Neural progenitor cell (in vitro differentiated cells): ENCODE measurements at regions not wholly inside any gene's neighbourhood (a gene's known extent, or its start where the extent isn't known, plus 50 kb on each side); places are given as distances from the start of the nearest gene placed in this dataset.

Experiments
- DNase-seq: peaks from one replicate; pipeline ENCODE4 v3.0.0-alpha.2; 2016; ENCODE audit warnings: low spot score
- H2AFZ ChIP-seq: fragments of 200-600 bp; sonication (generic); replicated peaks from 2 replicates; pipeline ENCODE4 v1.6.1; 2016; ENCODE audit warnings: antibody characterized with exemption
- H3F3A ChIP-seq: fragments of 200-600 bp; sonication (generic); 2 replicates; pipeline ENCODE4 v1.6.1; 2016; ENCODE audit warnings: antibody characterized with exemption, low read depth
- H3K27ac ChIP-seq: fragments of 200-600 bp; sonication (generic); 2 replicates; pipeline ENCODE4 v1.5.1; 2016; ENCODE audit warnings: mild to moderate bottlenecking
- H3K27me3 ChIP-seq: fragments of 200-600 bp; sonication (generic); 2 replicates; pipeline ENCODE4 v1.6.1; 2016; ENCODE audit warnings: mild to moderate bottlenecking, moderate library complexity
- H3K36me3 ChIP-seq: fragments of 200-600 bp; sonication (generic); 2 replicates; pipeline ENCODE4 v1.5.1; 2016
- H3K4me1 ChIP-seq: fragments of 200-600 bp; sonication (generic); 2 replicates; pipeline ENCODE4 v1.6.1; 2016; ENCODE audit warnings: mixed run types
- H3K4me2 ChIP-seq: fragments of 200-600 bp; sonication (generic); 2 replicates; pipeline ENCODE4 v1.6.1; 2016
- H3K4me3 ChIP-seq: fragments of 200-600 bp; sonication (generic); 2 replicates; pipeline ENCODE4 v1.5.1; 2016
- H3K79me2 ChIP-seq: fragments of 200-600 bp; sonication (generic); 2 replicates; pipeline ENCODE4 v1.6.1; 2016; ENCODE audit warnings: low read depth
- H3K9ac ChIP-seq: fragments of 200-600 bp; sonication (generic); 2 replicates; pipeline ENCODE4 v1.6.1; 2016
- H3K9me3 ChIP-seq: fragments of 200-600 bp; sonication (generic); 2 replicates; pipeline ENCODE4 v1.5.1; 2016; ENCODE audit warnings: low read depth
- H4K20me1 ChIP-seq: fragments of 200-600 bp; sonication (generic); 2 replicates; pipeline ENCODE4 v1.6.1; 2016; ENCODE audit warnings: low read depth
- H3K27ac Mint-ChIP-seq: 3 replicates; pipeline ENCODE4 v1.8.0; 2021; ENCODE audit warnings: mixed read lengths
- H3K27me3 Mint-ChIP-seq: 2 replicates; pipeline ENCODE4 v1.8.0; 2022; ENCODE audit warnings: low read depth, mild to moderate bottlenecking, inconsistent platforms, moderate library complexity, mixed read lengths; ENCODE audit not compliant: insufficient read depth
- H3K36me3 Mint-ChIP-seq: 3 replicates; pipeline ENCODE4 v1.8.0; 2021; ENCODE audit warnings: mixed read lengths
- H3K4me1 Mint-ChIP-seq: 3 replicates; pipeline ENCODE4 v1.8.0; 2021; ENCODE audit warnings: mixed read lengths
- H3K4me3 Mint-ChIP-seq: 3 replicates; pipeline ENCODE4 v1.8.0; 2021; ENCODE audit warnings: mild to moderate bottlenecking, moderate library complexity, mixed read lengths
- H3K9me3 Mint-ChIP-seq: 3 replicates; pipeline ENCODE4 v1.8.0; 2020; ENCODE audit warnings: mixed read lengths
- EZH2 ChIP-seq: fragments of 200-600 bp; sonication (generic); IDR thresholded peaks from 2 replicates; pipeline ENCODE4 v1.6.1; 2017; ENCODE audit warnings: antibody characterized with exemption, mild to moderate bottlenecking, moderate library complexity
- EZH2phosphoT487 ChIP-seq: fragments of 200-600 bp; sonication (generic); IDR thresholded peaks from 2 replicates; pipeline ENCODE4 v1.6.1; 2017; ENCODE audit warnings: antibody characterized with exemption
- TF ChIP-seq, protein P1 (sequence below): fragments of 200-600 bp; sonication (generic); IDR thresholded peaks from 2 replicates; pipeline ENCODE4 v1.5.1; 2017; ENCODE audit warnings: antibody characterized with exemption, mild to moderate bottlenecking

DNA sequence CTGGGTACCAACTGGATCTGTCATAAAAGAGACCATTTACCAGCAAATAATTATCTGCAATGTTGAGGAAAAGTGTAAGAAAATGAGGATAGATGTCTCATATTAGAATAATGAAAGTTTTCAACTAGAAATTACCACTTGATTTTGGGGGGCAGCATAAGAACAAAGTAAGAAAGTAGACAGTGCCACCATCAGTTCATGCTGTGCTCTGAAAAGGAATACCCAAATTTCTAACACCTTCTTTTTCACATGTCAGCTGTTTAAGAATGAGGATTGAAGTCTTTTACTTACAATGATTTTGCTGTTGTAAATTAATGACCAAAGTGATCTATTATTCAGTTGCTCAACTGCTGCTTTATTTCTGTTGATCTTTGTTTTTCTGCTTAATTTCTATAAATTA, 578.3 kb downstream of the ETV1 start:
- H3K27ac Mint-ChIP-seq: no peak overlapping the region
- no peaks in the 10 kb centered on the region for H3K27me3 Mint-ChIP-seq
- TF ChIP-seq, protein P1, sequence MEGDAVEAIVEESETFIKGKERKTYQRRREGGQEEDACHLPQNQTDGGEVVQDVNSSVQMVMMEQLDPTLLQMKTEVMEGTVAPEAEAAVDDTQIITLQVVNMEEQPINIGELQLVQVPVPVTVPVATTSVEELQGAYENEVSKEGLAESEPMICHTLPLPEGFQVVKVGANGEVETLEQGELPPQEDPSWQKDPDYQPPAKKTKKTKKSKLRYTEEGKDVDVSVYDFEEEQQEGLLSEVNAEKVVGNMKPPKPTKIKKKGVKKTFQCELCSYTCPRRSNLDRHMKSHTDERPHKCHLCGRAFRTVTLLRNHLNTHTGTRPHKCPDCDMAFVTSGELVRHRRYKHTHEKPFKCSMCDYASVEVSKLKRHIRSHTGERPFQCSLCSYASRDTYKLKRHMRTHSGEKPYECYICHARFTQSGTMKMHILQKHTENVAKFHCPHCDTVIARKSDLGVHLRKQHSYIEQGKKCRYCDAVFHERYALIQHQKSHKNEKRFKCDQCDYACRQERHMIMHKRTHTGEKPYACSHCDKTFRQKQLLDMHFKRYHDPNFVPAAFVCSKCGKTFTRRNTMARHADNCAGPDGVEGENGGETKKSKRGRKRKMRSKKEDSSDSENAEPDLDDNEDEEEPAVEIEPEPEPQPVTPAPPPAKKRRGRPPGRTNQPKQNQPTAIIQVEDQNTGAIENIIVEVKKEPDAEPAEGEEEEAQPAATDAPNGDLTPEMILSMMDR: peak; percentile 13
- TF ChIP-seq EZH2phosphoT487: no peak
- TF ChIP-seq EZH2: no peak
- Histone ChIP-seq H3K79me2 (no peaks in the 10 kb centered on the region), H3K9me3 (no peaks in the 10 kb centered on the region), H3F3A (no peaks in the 10 kb centered on the region), H3K4me3 (no peak overlapping the region), H3K27ac (no peak overlapping the region), H3K36me3 (no peaks in the 10 kb centered on the region), H2AFZ (no peak overlapping the region), H3K9ac (no peak overlapping the region), H4K20me1 (no peaks in the 10 kb centered on the region), H3K4me2 (no peak overlapping the region), H3K4me1 (peaks cover 21% of the 10 kb centered on the region), H3K27me3 (no peaks in the 10 kb centered on the region)
- no peak overlapping the region for H3K4me3 Mint-ChIP-seq
- H3K36me3 Mint-ChIP-seq: no peaks in the 10 kb centered on the region
- DNase-seq: no peak
- H3K4me1 Mint-ChIP-seq: peaks cover 16% of the 10 kb centered on the region
- H3K9me3 Mint-ChIP-seq: peaks cover 2% of the 10 kb centered on the region

DNA sequence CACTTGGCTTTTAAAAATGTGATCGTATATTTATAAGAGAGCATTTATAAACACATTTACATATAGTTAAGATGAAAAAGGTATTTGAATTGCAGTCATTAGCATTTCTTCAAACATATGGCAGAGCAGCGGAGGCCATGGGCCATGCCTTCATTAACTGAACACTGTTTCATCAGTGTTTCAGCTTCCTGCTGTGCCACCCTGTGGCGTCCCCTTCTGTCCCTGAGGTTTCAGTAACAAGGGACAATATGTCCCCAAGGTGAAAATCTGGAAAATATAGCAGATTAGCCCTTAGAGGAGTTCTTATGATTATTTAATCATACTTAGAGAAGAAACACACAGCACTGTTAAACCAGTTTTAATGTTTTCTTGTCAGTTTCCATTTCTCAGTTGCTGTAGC, 577.8 kb downstream of the ETV1 start:
- Mint-ChIP-seq H3K27me3 (no peaks in the 10 kb centered on the region), H3K36me3 (no peaks in the 10 kb centered on the region), H3K9me3 (peaks cover 2% of the 10 kb centered on the region), H3K4me3 (no peak overlapping the region), H3K4me1 (peaks cover 13% of the 10 kb centered on the region), H3K27ac (no peak overlapping the region)
- H3K4me3 ChIP-seq: no peak overlapping the region
- no peaks in the 10 kb centered on the region for H3K9me3 ChIP-seq
- no peaks in the 10 kb centered on the region for H3K27me3 ChIP-seq
- peaks cover 21% of the 10 kb centered on the region for H3K4me1 ChIP-seq
- H3K4me2 ChIP-seq: no peak overlapping the region
- H3K27ac ChIP-seq: no peak overlapping the region
- H4K20me1 ChIP-seq: no peaks in the 10 kb centered on the region
- H3K9ac ChIP-seq: no peak overlapping the region
- H3K36me3 ChIP-seq: no peaks in the 10 kb centered on the region
- DNase-seq: peak; percentile 18
- no peaks in the 10 kb centered on the region for H3F3A ChIP-seq
- no peak overlapping the region for H2AFZ ChIP-seq
- no peak for TF ChIP-seq EZH2phosphoT487
- TF ChIP-seq EZH2: no peak
- TF ChIP-seq, protein P1: no peak
- H3K79me2 ChIP-seq: no peaks in the 10 kb centered on the region

DNA sequence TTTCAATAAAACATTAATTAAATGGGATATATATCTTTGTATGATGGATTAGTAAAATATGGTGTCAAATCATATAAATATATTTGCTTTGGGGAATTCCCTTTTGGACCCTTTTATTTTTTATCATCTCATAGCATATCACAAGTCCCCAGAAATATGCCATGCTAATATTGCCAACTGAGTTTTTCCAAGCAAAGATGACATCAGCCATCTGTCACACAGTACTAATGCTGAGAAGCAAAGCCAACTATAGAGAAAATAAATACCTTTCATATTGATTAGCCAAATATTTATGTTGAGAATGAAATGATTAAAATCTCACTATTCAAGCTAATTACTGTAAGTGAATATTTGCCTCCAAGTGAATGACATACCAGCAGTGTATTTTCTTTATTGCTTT, 575.3 kb downstream of the ETV1 start:
- TF ChIP-seq EZH2: no peak
- no peak for TF ChIP-seq EZH2phosphoT487
- TF ChIP-seq, protein P1: no peak
- Mint-ChIP-seq H3K27me3 (no peaks in the 10 kb centered on the region), H3K36me3 (no peaks in the 10 kb centered on the region), H3K4me1 (no peaks in the 10 kb centered on the region), H3K4me3 (no peak overlapping the region), H3K9me3 (peaks cover 6% of the 10 kb centered on the region), H3K27ac (no peak overlapping the region)
- Histone ChIP-seq H3K27me3 (no peaks in the 10 kb centered on the region), H3K4me2 (no peak overlapping the region), H3K4me1 (peaks cover 14% of the 10 kb centered on the region), H3K27ac (no peak overlapping the region), H3K9me3 (no peaks in the 10 kb centered on the region), H3K79me2 (no peaks in the 10 kb centered on the region), H4K20me1 (no peaks in the 10 kb centered on the region), H2AFZ (no peak overlapping the region), H3K4me3 (no peak overlapping the region), H3K36me3 (no peaks in the 10 kb centered on the region), H3K9ac (no peak overlapping the region), H3F3A (no peaks in the 10 kb centered on the region)
- no peak for DNase-seq
